GM12874 (cell line): ENCODE measurements at regions not wholly inside any gene's neighbourhood (a gene's known extent, or its start where the extent isn't known, plus 50 kb on each side); places are given as distances from the start of the nearest gene placed in this dataset.

Experiments used
- CTCF ChIP-seq: IDR thresholded peaks from 2 replicates; pipeline ENCODE4 v1.5.1; 2011; ENCODE audit warnings: low read depth, mild to moderate bottlenecking, control low read depth, low read length, moderate library complexity; ENCODE audit not compliant: insufficient read depth

DNA sequence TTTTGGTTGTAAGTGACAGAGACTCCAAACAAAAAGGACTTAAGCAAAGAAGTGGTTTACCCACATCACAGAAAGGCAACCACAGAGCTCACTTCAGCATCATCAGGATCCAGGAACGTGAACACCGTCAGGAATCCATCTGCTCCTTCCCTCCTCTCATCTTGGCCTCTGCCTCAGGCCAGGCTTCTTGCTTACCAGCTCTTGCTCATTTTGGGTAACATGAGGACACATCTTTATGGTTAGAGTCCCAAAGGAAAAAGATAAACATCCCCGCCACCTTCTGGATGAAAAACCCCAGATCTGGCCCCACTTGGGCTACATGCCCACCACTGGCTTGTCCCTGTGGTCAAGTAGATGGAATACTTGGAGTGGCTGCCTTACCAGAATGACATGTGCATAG is 176.8 kb upstream of the RPL34 start:
- no peak for TF ChIP-seq CTCF

GRCh38 chr4:108433832-108434231 is 186.5 kb upstream of the RPL34 start:
- TF ChIP-seq CTCF, result no peak

- no peak for TF ChIP-seq CTCF
Observed at GRCh38 chr4:108432418-108432817, 188.0 kb upstream of the RPL34 start.

DNA sequence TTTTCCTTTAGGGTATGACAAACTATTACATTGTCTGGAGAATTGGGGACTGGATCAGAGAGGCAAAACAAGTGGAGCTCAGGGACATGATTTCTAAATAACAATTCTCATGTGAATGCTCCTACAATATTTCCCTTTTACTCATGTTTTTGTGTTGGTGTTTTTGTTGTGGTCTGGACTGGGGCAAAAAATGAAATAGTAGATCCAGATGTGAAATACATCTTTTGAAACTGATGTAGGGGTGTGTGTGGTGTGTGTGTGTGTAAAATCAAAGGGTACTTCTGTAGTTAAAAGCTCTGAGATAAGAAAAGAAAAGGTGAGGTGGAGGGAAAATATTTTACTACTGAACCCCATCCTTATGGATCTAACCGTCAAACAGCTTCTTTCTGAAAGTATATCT is 188.4 kb upstream of the RPL34 start:
- TF ChIP-seq CTCF, result no peak

GRCh38 chr4:108430921-108431320 is 189.5 kb upstream of the RPL34 start:
- no peak for TF ChIP-seq CTCF

DNA sequence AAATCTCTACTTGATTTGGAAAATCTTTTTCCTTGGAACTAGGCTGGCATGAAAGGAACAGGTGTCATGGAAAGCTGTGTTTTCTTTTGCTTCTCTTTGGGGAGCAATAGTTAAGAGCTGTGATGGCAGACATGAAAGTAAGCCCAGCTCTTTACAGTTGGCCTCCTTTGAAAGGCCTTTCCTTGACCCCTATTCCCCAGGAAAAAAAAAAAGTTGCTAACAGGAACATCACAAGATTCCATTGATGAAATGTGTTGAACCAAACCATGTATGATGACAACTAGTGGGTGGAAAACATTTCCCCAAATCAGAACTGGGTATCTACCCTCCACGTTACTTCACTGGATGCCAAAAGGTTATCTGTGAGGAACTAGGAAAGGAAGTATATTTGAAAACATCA is 190.7 kb upstream of the RPL34 start:
- no peak for TF ChIP-seq CTCF

- no peak for TF ChIP-seq CTCF
Observed at GRCh38 chr4:108428923-108429322, 191.5 kb upstream of the RPL34 start.
